Type B pancreatic cell (in vitro differentiated cells): ENCODE measurements at regions not wholly inside any gene's neighbourhood (a gene's known extent, or its start where the extent isn't known, plus 50 kb on each side); places are given as distances from the start of the nearest gene placed in this dataset.

Experiments
- DNase-seq: peaks from one replicate; pipeline ENCODE4 v3.0.0; 2021; ENCODE audit warnings: mixed read lengths; ENCODE audit not compliant: unreplicated experiment; ENCODE audit errors: extremely low spot score
- H3K27ac Mint-ChIP-seq: 2 replicates; pipeline ENCODE4 v1.8.0; 2021; ENCODE audit warnings: mild to moderate bottlenecking, mixed read lengths
- H3K27me3 Mint-ChIP-seq: 2 replicates; pipeline ENCODE4 v1.8.0; 2021; ENCODE audit warnings: mixed read lengths
- H3K36me3 Mint-ChIP-seq: 2 replicates; pipeline ENCODE4 v1.8.0; 2021; ENCODE audit warnings: mixed read lengths
- H3K4me1 Mint-ChIP-seq: one replicate; pipeline ENCODE4 v1.8.0; 2021; ENCODE audit warnings: mixed read lengths; ENCODE audit not compliant: unreplicated experiment
- H3K4me3 Mint-ChIP-seq: 2 replicates; pipeline ENCODE4 v1.8.0; 2021; ENCODE audit warnings: mild to moderate bottlenecking, mixed read lengths
- H3K9me3 Mint-ChIP-seq: 2 replicates; pipeline ENCODE4 v1.8.0; 2021; ENCODE audit warnings: mixed read lengths
- CTCF ChIP-seq: fragments of 200-600 bp; sonication (generic); conservative IDR thresholded peaks from 2 replicates; pipeline ENCODE4 v1.5.0; 2021; ENCODE audit warnings: antibody characterized with exemption, mild to moderate bottlenecking

DNA sequence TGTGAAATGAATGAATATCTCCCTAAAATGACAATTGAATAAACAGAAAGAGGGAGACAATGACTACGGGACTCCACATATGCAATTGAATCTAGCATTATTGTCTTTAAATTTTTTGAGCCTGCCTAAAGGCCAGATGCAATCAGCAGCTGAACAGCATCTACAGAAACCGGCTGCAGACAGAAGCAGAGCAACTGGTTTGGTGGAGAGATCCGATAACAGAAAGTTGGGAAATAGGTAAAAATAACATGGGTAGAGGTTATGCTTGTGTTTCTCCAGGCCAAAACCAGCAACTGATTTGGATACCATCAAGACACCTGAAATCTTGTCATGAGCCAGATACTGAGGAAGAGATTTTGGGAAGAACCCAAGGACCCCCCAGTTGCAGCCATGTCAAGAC is 146.6 kb downstream of the ZNF33B start:
- Mint-ChIP-seq H3K27me3 (no peaks in the 10 kb centered on the region), H3K4me1 (no peaks in the 10 kb centered on the region), H3K27ac (no peak overlapping the region), H3K4me3 (no peak overlapping the region), H3K9me3 (peaks cover 6% of the 10 kb centered on the region), H3K36me3 (no peaks in the 10 kb centered on the region)
- TF ChIP-seq CTCF = no peak
- no peak for DNase-seq

DNA sequence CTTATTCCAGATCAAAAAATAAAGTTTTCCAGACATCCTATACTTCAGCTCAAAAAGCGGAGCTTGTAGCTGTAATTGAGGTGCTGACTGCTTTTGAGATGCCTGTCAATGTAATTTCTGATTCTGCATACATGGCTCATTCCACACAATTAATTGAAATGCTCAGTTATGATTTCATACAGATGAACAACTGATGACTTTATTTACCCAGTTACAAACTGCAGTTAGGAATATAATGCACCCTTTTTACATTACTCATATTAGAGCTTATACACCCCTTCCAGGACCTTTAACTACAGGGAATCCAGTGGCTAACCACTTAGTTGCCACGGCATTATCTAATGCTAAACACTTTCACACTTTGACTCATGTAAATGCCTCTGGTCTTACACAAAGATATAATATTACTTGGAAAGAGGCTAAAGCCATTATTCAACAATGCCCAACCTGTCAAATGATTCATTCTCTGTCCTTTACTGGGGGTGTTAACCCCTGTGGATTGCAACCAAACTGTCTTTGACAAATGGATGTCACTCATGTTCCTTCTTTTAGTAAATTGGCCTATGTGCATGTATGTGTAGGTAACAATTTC is 147.3 kb downstream of the ZNF33B start:
- Mint-ChIP-seq H3K27me3 (no peaks in the 10 kb centered on the region), H3K9me3 (peaks cover 6% of the 10 kb centered on the region), H3K36me3 (no peaks in the 10 kb centered on the region), H3K4me1 (no peaks in the 10 kb centered on the region), H3K4me3 (no peak overlapping the region), H3K27ac (no peak overlapping the region)
- TF ChIP-seq CTCF = no peak
- no peak for DNase-seq

DNA sequence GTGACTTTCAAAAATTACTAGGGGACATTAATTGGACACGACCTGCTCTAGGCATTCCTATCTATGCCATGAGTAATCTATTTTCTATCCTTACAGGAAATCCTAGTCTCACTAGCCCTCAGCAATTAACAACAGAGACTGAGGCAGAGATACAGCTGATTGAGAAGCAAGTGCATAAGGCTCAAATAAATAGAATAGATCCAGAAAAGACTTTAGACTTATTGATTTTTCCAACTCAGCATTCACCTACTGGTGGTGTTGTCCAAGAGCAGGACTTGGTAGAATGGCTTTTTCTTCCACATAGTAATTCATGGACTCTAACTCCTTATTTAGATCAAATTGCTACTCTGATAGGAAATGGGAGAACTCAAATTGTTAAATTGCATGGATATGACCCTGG is 148.0 kb downstream of the ZNF33B start:
- TF ChIP-seq CTCF = no peak
- peaks cover 6% of the 10 kb centered on the region for H3K9me3 Mint-ChIP-seq
- no peaks in the 10 kb centered on the region for H3K27me3 Mint-ChIP-seq
- H3K4me3 Mint-ChIP-seq = no peak overlapping the region
- no peaks in the 10 kb centered on the region for H3K36me3 Mint-ChIP-seq
- DNase-seq = no peak
- no peaks in the 10 kb centered on the region for H3K4me1 Mint-ChIP-seq
- H3K27ac Mint-ChIP-seq = no peak overlapping the region

DNA sequence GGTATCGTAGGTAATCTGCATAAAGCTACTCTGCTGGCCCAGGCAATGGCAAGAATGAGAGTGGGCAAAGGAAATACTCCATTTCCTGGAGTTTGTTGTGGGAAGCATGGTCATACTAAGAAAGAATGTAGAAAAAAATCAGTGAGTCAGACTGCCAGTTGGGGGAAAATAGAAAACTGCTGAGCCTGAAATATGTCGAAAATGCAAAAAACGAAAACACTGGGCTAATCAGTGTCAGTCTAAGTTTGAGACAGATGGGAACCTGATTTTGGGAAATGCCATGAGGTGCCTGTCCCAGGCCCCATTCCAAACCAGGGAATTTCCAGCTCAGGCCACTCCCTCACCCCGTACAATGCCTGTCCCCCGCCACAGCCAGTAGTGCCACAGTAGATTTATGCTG is 150.0 kb downstream of the ZNF33B start:
- Mint-ChIP-seq H3K27ac (no peak overlapping the region), H3K36me3 (no peaks in the 10 kb centered on the region), H3K4me3 (no peak overlapping the region), H3K27me3 (no peaks in the 10 kb centered on the region), H3K9me3 (peaks cover 6% of the 10 kb centered on the region), H3K4me1 (no peaks in the 10 kb centered on the region)
- no peak for DNase-seq
- no peak for TF ChIP-seq CTCF

DNA sequence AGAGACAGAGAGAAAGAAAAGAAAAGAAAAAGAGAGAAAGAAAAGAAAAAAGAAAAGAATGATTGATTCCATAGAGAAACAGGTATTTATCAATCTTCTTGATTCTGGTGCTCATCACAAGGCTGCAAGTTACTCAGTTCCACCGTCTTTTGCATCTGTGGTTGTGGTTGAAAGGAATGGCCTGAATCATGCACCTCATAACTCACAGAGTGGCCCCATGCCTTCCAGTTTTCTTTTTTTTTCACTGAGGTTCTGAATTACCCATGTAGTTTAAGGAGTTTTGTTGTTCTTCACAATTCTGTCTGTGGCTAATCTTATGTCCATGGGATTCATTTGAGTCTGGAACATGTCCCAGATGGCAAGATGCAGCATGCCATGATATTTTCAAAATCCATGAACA is 156.0 kb downstream of the ZNF33B start:
- H3K36me3 Mint-ChIP-seq = no peaks in the 10 kb centered on the region

More for the DNA sequence above, 156.0 kb downstream of the ZNF33B start:
- DNase-seq = no peak
- no peaks in the 10 kb centered on the region for H3K27me3 Mint-ChIP-seq
- no peak for TF ChIP-seq CTCF
- no peak overlapping the region for H3K4me3 Mint-ChIP-seq
- H3K9me3 Mint-ChIP-seq = peaks cover 7% of the 10 kb centered on the region
- H3K4me1 Mint-ChIP-seq = no peaks in the 10 kb centered on the region
- no peak overlapping the region for H3K27ac Mint-ChIP-seq
